Caco-2 (cell line): ENCODE measurements at regions not wholly inside any gene's neighbourhood (a gene's known extent, or its start where the extent isn't known, plus 50 kb on each side); places are given as distances from the start of the nearest gene placed in this dataset.
"Not testable (repeated sequence)": the region's sequence is repeated elsewhere in the genome, so short reads cannot be mapped to it uniquely, and the experiment has no call there.

Source experiments
- BruUV-seq: library from RNA; stranded (reverse); fragments of 400-500 nt; replicated peaks from 2 replicates; lab custom pipeline; 2021; lab: Mats Ljungman, UMichigan
- CTCF ChIA-PET: fragments of 300-600 bp; sonication (Branson Sonifier 250); formaldehyde crosslinking; loops from one replicate; lab custom pipeline; 2022; ENCODE audit warnings: antibody characterized with exemption; lab: Charles Lee
- POLR2A ChIA-PET: fragments of 300-600 bp; sonication (Branson Sonifier 250); formaldehyde crosslinking; loops from one replicate; lab custom pipeline; 2022; ENCODE audit warnings: antibody characterized with exemption; lab: Charles Lee
- DNase-seq, 2 experiments: peaks; one replicate each; pipeline versions ENCODE4 v3.0.0 to v3.0.0-alpha.2; 2020 to 2022
- H3K27me3 ChIP-seq: replicated peaks from 2 replicates; pipeline ENCODE4 v1.6.0; 2011; ENCODE audit warnings: low read length; ENCODE audit not compliant: control insufficient read depth, insufficient read depth
- H3K36me3 ChIP-seq: 2 replicates; pipeline ENCODE4 v1.5.1; 2011; ENCODE audit warnings: low read length; ENCODE audit not compliant: control insufficient read depth, insufficient read depth
- H3K4me1 ChIP-seq: fragments of 250-450 bp; sonication (Bioruptor Pico); 2 replicates; pipeline ENCODE4 v1.5.1; 2020; ENCODE audit warnings: mild to moderate bottlenecking
- H3K4me3 ChIP-seq: 2 replicates; pipeline ENCODE4 v1.5.1; 2011; ENCODE audit warnings: low read depth, mild to moderate bottlenecking, control low read depth, low read length
- H3K9me3 ChIP-seq: fragments of 250-450 bp; sonication (Bioruptor Pico); 2 replicates; pipeline ENCODE4 v1.5.1; 2020; ENCODE audit warnings: mild to moderate bottlenecking, moderate library complexity
- H3K27ac Mint-ChIP-seq: one replicate; pipeline ENCODE4 v1.8.0; 2022; ENCODE audit warnings: mixed read lengths; ENCODE audit not compliant: unreplicated experiment
- H3K27me3 Mint-ChIP-seq: one replicate; pipeline ENCODE4 v1.8.0; 2022; ENCODE audit warnings: mixed read lengths; ENCODE audit not compliant: insufficient read depth, unreplicated experiment
- H3K36me3 Mint-ChIP-seq: one replicate; pipeline ENCODE4 v1.8.0; 2022; ENCODE audit warnings: mild to moderate bottlenecking, mixed read lengths; ENCODE audit not compliant: insufficient read depth, unreplicated experiment
- H3K4me1 Mint-ChIP-seq: one replicate; pipeline ENCODE4 v1.8.0; 2022; ENCODE audit warnings: low read depth, mixed read lengths; ENCODE audit not compliant: unreplicated experiment
- H3K4me3 Mint-ChIP-seq: one replicate; pipeline ENCODE4 v1.8.0; 2022; ENCODE audit warnings: mild to moderate bottlenecking, moderate library complexity, mixed read lengths; ENCODE audit not compliant: unreplicated experiment
- H3K9me3 Mint-ChIP-seq: one replicate; pipeline ENCODE4 v1.8.0; 2022; ENCODE audit warnings: mixed read lengths; ENCODE audit not compliant: unreplicated experiment
- CTCF ChIP-seq, 2 experiments: fragments of 200-600 bp in 1 of 2; IDR thresholded peaks; 1 replicate in 1 of 2; 2 replicates in 1 of 2; pipeline versions ENCODE4 v1.5.1 to v1.8.0; 2011 to 2022; ENCODE audit warnings: antibody characterized with exemption in 1 of 2, control low read depth in 1 of 2, inconsistent platforms in 1 of 2, low read depth in 1 of 2, low read length in 1 of 2, mild to moderate bottlenecking in 1 of 2, moderate library complexity in 1 of 2; ENCODE audit not compliant: insufficient read depth in 1 of 2, severe bottlenecking in 1 of 2, unreplicated experiment in 1 of 2
- intact Hi-C: fragments of 100-400 bp; cut with micrococcal nuclease; formaldehyde crosslinking; loops from one replicate; pipeline ENCODE4 v1.10.0; 2022; ENCODE audit not compliant: unreplicated experiment

GRCh38 chr1:121546830-121547591 is 362.2 kb downstream of the SRGAP2C start:
- Mint-ChIP-seq H3K27ac (no peak overlapping the region), H3K4me1 (no peaks in the 10 kb centered on the region), H3K36me3 (no peaks in the 10 kb centered on the region), H3K27me3 (no peaks in the 10 kb centered on the region), H3K9me3 (no peaks in the 10 kb centered on the region), H3K4me3 (no peak overlapping the region)
- POLR2A ChIA-PET = no interaction called here
- DNase-seq = no peak
- H3K9me3 ChIP-seq = no peaks in the 10 kb centered on the region
- H3K27me3 ChIP-seq = no peaks in the 10 kb centered on the region
- H3K4me3 ChIP-seq = no peak overlapping the region
- intact Hi-C loops = no loop called here
- BruUV-seq = no TSS peak
- CTCF ChIA-PET = no interaction called here
- no peaks in the 10 kb centered on the region for H3K4me1 ChIP-seq
- no peak for TF ChIP-seq CTCF (IDR thresholded peaks at IDR 0.05; ENCODE audit: insufficient read depth in 1 of 2, low read depth in 1 of 2, low read length in 1 of 2, severe bottlenecking in 1 of 2, unreplicated experiment in 1 of 2)
- H3K36me3 ChIP-seq = no peaks in the 10 kb centered on the region

GRCh38 chr1:121547726-121548125 is 363.0 kb downstream of the SRGAP2C start:
- H3K27me3 Mint-ChIP-seq, H3K36me3 Mint-ChIP-seq, H3K27me3 ChIP-seq, DNase-seq, intact Hi-C loops, H3K9me3 ChIP-seq, POLR2A ChIA-PET, H3K9me3 Mint-ChIP-seq, BruUV-seq, H3K4me3 Mint-ChIP-seq, H3K4me3 ChIP-seq, CTCF ChIA-PET, H3K4me1 Mint-ChIP-seq, H3K27ac Mint-ChIP-seq, H3K4me1 ChIP-seq, H3K36me3 ChIP-seq: not testable (repeated sequence)

GRCh38 chr1:121550817-121551216 is 366.0 kb downstream of the SRGAP2C start:
- H3K4me3 Mint-ChIP-seq, H3K4me1 Mint-ChIP-seq, POLR2A ChIA-PET: not testable (repeated sequence)

GRCh38 chr1:121551491-121551890 is 366.7 kb downstream of the SRGAP2C start:
- POLR2A ChIA-PET, intact Hi-C loops, H3K4me3 ChIP-seq, H3K36me3 ChIP-seq, H3K27me3 ChIP-seq, CTCF ChIA-PET, H3K9me3 ChIP-seq, H3K27ac Mint-ChIP-seq, H3K4me3 Mint-ChIP-seq, H3K9me3 Mint-ChIP-seq, H3K27me3 Mint-ChIP-seq, H3K4me1 ChIP-seq, H3K36me3 Mint-ChIP-seq, H3K4me1 Mint-ChIP-seq, BruUV-seq, DNase-seq: not testable (repeated sequence)

More at GRCh38 chr1:121550817-121551216, 366.0 kb downstream of the SRGAP2C start:
- H3K9me3 ChIP-seq, H3K4me1 ChIP-seq, H3K9me3 Mint-ChIP-seq, DNase-seq, H3K36me3 Mint-ChIP-seq, BruUV-seq, H3K27me3 ChIP-seq, CTCF ChIA-PET, H3K27me3 Mint-ChIP-seq, H3K27ac Mint-ChIP-seq, intact Hi-C loops, H3K36me3 ChIP-seq, H3K4me3 ChIP-seq: not testable (repeated sequence)

- H3K36me3 ChIP-seq, H3K4me3 Mint-ChIP-seq, intact Hi-C loops, H3K4me1 Mint-ChIP-seq, CTCF ChIA-PET, H3K9me3 ChIP-seq, DNase-seq, H3K9me3 Mint-ChIP-seq, BruUV-seq, H3K4me1 ChIP-seq, H3K27me3 Mint-ChIP-seq, H3K27me3 ChIP-seq, POLR2A ChIA-PET, H3K27ac Mint-ChIP-seq, H3K4me3 ChIP-seq, H3K36me3 Mint-ChIP-seq: not testable (repeated sequence)
These were observed 371.8 kb downstream of the SRGAP2C start for GRCh38 chr1:121556560-121556959.

GRCh38 chr1:121558034-121558433 is 373.3 kb downstream of the SRGAP2C start:
- BruUV-seq, H3K4me1 Mint-ChIP-seq, intact Hi-C loops: not testable (repeated sequence)

More at GRCh38 chr1:121558034-121558433, 373.3 kb downstream of the SRGAP2C start:
- H3K27me3 ChIP-seq, H3K36me3 Mint-ChIP-seq, CTCF ChIA-PET, H3K36me3 ChIP-seq, H3K27ac Mint-ChIP-seq, H3K27me3 Mint-ChIP-seq, H3K4me3 Mint-ChIP-seq, H3K4me1 ChIP-seq, H3K4me3 ChIP-seq, H3K9me3 ChIP-seq, DNase-seq, POLR2A ChIA-PET, H3K9me3 Mint-ChIP-seq: not testable (repeated sequence)
